GM18508 (cell line): ENCODE measurements at regions not wholly inside any gene's neighbourhood (a gene's known extent, or its start where the extent isn't known, plus 50 kb on each side); places are given as distances from the start of the nearest gene placed in this dataset.

Experiments used
- ATAC-seq: cut with Tn5 transposase; IDR thresholded peaks from one replicate; pipeline ENCODE4 v1.9.1; 2021; ENCODE audit warnings: moderate number of reproducible peaks; ENCODE audit not compliant: insufficient read depth, unreplicated experiment

GRCh38 chr4:117324851-117325491 is 239.6 kb upstream of the TRAM1L1 start:
- ATAC-seq = no peak

- no peak for ATAC-seq
These were observed 240.7 kb upstream of the TRAM1L1 start for GRCh38 chr4:117326091-117326490.

GRCh38 chr4:117327491-117327890 is 242.1 kb upstream of the TRAM1L1 start:
- ATAC-seq = no peak

GRCh38 chr4:117328333-117328732 is 243.0 kb upstream of the TRAM1L1 start:
- ATAC-seq = no peak

- no peak for ATAC-seq
These were observed 246.4 kb upstream of the TRAM1L1 start for GRCh38 chr4:117331817-117332216.

GRCh38 chr4:117334451-117335188 is 249.2 kb upstream of the TRAM1L1 start:
- no peak for ATAC-seq

GRCh38 chr4:117357437-117357836 is 272.1 kb upstream of the TRAM1L1 start:
- no peak for ATAC-seq

- ATAC-seq = no peak
These were observed 272.5 kb upstream of the TRAM1L1 start for GRCh38 chr4:117357866-117358265.

GRCh38 chr4:117370944-117371668 is 285.7 kb upstream of the TRAM1L1 start:
- ATAC-seq = no peak

- no peak for ATAC-seq
These were observed 289.7 kb upstream of the TRAM1L1 start for GRCh38 chr4:117375101-117375500.

- no peak for ATAC-seq
These were observed 291.3 kb upstream of the TRAM1L1 start for GRCh38 chr4:117376692-117377091.

GRCh38 chr4:117378942-117379341 is 293.6 kb upstream of the TRAM1L1 start:
- ATAC-seq = no peak

GRCh38 chr4:117383468-117383867 is 298.1 kb upstream of the TRAM1L1 start:
- no peak for ATAC-seq

- ATAC-seq = no peak
These were observed 300.1 kb upstream of the TRAM1L1 start for GRCh38 chr4:117385526-117385925.

GRCh38 chr4:117387072-117387471 is 301.7 kb upstream of the TRAM1L1 start:
- no peak for ATAC-seq

- no peak for ATAC-seq
These were observed 314.9 kb upstream of the TRAM1L1 start for GRCh38 chr4:117400039-117400835.

- ATAC-seq = no peak
These were observed 327.3 kb upstream of the TRAM1L1 start for GRCh38 chr4:117412661-117413060.

- ATAC-seq = no peak
These were observed 332.5 kb upstream of the TRAM1L1 start for GRCh38 chr4:117417856-117418255.

- no peak for ATAC-seq
These were observed 335.6 kb upstream of the TRAM1L1 start for GRCh38 chr4:117420948-117421347.

GRCh38 chr4:117421706-117422105 is 336.3 kb upstream of the TRAM1L1 start:
- no peak for ATAC-seq

GRCh38 chr4:117422297-117422696 is 336.9 kb upstream of the TRAM1L1 start:
- ATAC-seq = no peak
